ENCODE measurements at regions not wholly inside any gene's neighbourhood (a gene's known extent, or its start where the extent isn't known, plus 50 kb on each side); places are given as distances from the start of the nearest gene placed in this dataset.
A peak's percentile ranks its signal among the peaks of the same experiment; 100 is the strongest.

GRCh38 chr6:88477413-88477812, 311.3 kb upstream of the CNR1 start:
- peak; percentile 37 for DNase-seq (ENCODE audit: unreplicated experiment)
- POLR2A ChIA-PET = no interaction called here

GRCh38 chr6:88476388-88476787, 310.2 kb upstream of the CNR1 start:
- no peak overlapping the region for H3K27ac Mint-ChIP-seq (ENCODE audit: low read depth, unreplicated experiment)

More at GRCh38 chr6:88477413-88477812, 311.3 kb upstream of the CNR1 start:
- CTCF ChIA-PET = interaction anchor here (1.8 kb wide), 1 partner anchor 16 kb away, joined by 6 read pairs; no protein-coding TSS in a partner anchor
- Mint-ChIP-seq H3K4me1 (ENCODE audit: insufficient read depth, unreplicated experiment) (no peaks in the 10 kb centered on the region), H3K36me3 (ENCODE audit: insufficient read depth, unreplicated experiment) (no peaks in the 10 kb centered on the region), H3K4me3 (ENCODE audit: unreplicated experiment) (no peak overlapping the region), H3K9me3 (ENCODE audit: unreplicated experiment) (peaks cover 7% of the 10 kb centered on the region), H3K27ac (ENCODE audit: low read depth, unreplicated experiment) (no peak overlapping the region), H3K27me3 (ENCODE audit: insufficient read depth, unreplicated experiment) (no peaks in the 10 kb centered on the region)
- no TSS peak for BruUV-seq (replicated peaks)
- peak; percentile 22 for TF ChIP-seq CTCF (IDR thresholded peaks at IDR 0.05; ENCODE audit: unreplicated experiment)
- intact Hi-C loops (cut with micrococcal nuclease) = loop anchor here (1.0 kb wide), 1 partner anchor 547 kb away; no protein-coding TSS in a partner anchor

GRCh38 chr6:88474720-88475119, 308.6 kb upstream of the CNR1 start:
- CTCF ChIA-PET = interaction anchor here (0.7 kb wide), 1 partner anchor 19 kb away, joined by 4 read pairs; no protein-coding TSS in a partner anchor
- no peaks in the 10 kb centered on the region for H3K36me3 Mint-ChIP-seq (ENCODE audit: insufficient read depth, unreplicated experiment)

More at GRCh38 chr6:88476388-88476787, 310.2 kb upstream of the CNR1 start:
- no peak overlapping the region for H3K4me3 Mint-ChIP-seq (ENCODE audit: unreplicated experiment)
- intact Hi-C loops (cut with micrococcal nuclease) = no loop called here
- no peak for TF ChIP-seq CTCF (IDR thresholded peaks at IDR 0.05; ENCODE audit: unreplicated experiment)
- H3K9me3 Mint-ChIP-seq (ENCODE audit: unreplicated experiment) = peaks cover 7% of the 10 kb centered on the region
- no peak for DNase-seq (ENCODE audit: unreplicated experiment)
- no peaks in the 10 kb centered on the region for H3K4me1 Mint-ChIP-seq (ENCODE audit: insufficient read depth, unreplicated experiment)
- no TSS peak for BruUV-seq (replicated peaks)
- no peaks in the 10 kb centered on the region for H3K36me3 Mint-ChIP-seq (ENCODE audit: insufficient read depth, unreplicated experiment)
- ChIA-PET POLR2A (no interaction called here), CTCF (interaction anchor here (0.7 to 1.1 kb wide), 2 partner anchors 17 to 841 kb away, joined by 3 read pairs; no protein-coding TSS in a partner anchor)
- H3K27me3 Mint-ChIP-seq (ENCODE audit: insufficient read depth, unreplicated experiment) = no peaks in the 10 kb centered on the region

GRCh38 chr6:88473589-88473988, 307.4 kb upstream of the CNR1 start:
- intact Hi-C loops (cut with micrococcal nuclease) = no loop called here
- H3K27ac Mint-ChIP-seq (ENCODE audit: low read depth, unreplicated experiment) = no peak overlapping the region
- CTCF ChIA-PET = interaction anchor here (1.2 kb wide), 1 partner anchor 17 kb away, joined by 3 read pairs; no protein-coding TSS in a partner anchor
- H3K9me3 Mint-ChIP-seq (ENCODE audit: unreplicated experiment) = no peaks in the 10 kb centered on the region
- no peak for TF ChIP-seq CTCF (IDR thresholded peaks at IDR 0.05; ENCODE audit: unreplicated experiment)
- H3K4me3 Mint-ChIP-seq (ENCODE audit: unreplicated experiment) = no peak overlapping the region
- no TSS peak for BruUV-seq (replicated peaks)
- H3K36me3 Mint-ChIP-seq (ENCODE audit: insufficient read depth, unreplicated experiment) = no peaks in the 10 kb centered on the region
- POLR2A ChIA-PET = no interaction called here
- H3K27me3 Mint-ChIP-seq (ENCODE audit: insufficient read depth, unreplicated experiment) = no peaks in the 10 kb centered on the region
- H3K4me1 Mint-ChIP-seq (ENCODE audit: insufficient read depth, unreplicated experiment) = no peaks in the 10 kb centered on the region
- no peak for DNase-seq (ENCODE audit: unreplicated experiment)

More at GRCh38 chr6:88474720-88475119, 308.6 kb upstream of the CNR1 start:
- intact Hi-C loops (cut with micrococcal nuclease) = no loop called here
- H3K4me1 Mint-ChIP-seq (ENCODE audit: insufficient read depth, unreplicated experiment) = no peaks in the 10 kb centered on the region
- no peak for DNase-seq (ENCODE audit: unreplicated experiment)
- no peaks in the 10 kb centered on the region for H3K27me3 Mint-ChIP-seq (ENCODE audit: insufficient read depth, unreplicated experiment)
- no peak overlapping the region for H3K4me3 Mint-ChIP-seq (ENCODE audit: unreplicated experiment)
- no peak overlapping the region for H3K27ac Mint-ChIP-seq (ENCODE audit: low read depth, unreplicated experiment)
- BruUV-seq (replicated peaks) = no TSS peak
- peaks cover under 1% of the 10 kb centered on the region for H3K9me3 Mint-ChIP-seq (ENCODE audit: unreplicated experiment)
- no peak for TF ChIP-seq CTCF (IDR thresholded peaks at IDR 0.05; ENCODE audit: unreplicated experiment)
- POLR2A ChIA-PET = interaction anchor here (0.6 kb wide), 1 partner anchor 246 kb away, joined by 3 read pairs; no protein-coding TSS in a partner anchor
